NCI-H1105 (cell line): ENCODE measurements at regions not wholly inside any gene's neighbourhood (a gene's known extent, or its start where the extent isn't known, plus 50 kb on each side); places are given as distances from the start of the nearest gene placed in this dataset.
"Not testable (repeated sequence)": the region's sequence is repeated elsewhere in the genome, so short reads cannot be mapped to it uniquely, and the experiment has no call there.

Experiments
- DNase-seq: peaks from one replicate; lab custom pipeline; 2025; lab: John Stamatoyannopoulos, UW

- DNase-seq, result no peak
Measured at GRCh38 chr1:195200772-195201171, 1407.5 kb downstream of the KCNT2 start.

GRCh38 chr1:195197116-195197515 lies 1411.1 kb downstream of the KCNT2 start:
- DNase-seq, result no peak

GRCh38 chr1:195195423-195196057 lies 1412.7 kb downstream of the KCNT2 start:
- DNase-seq, result no peak

GRCh38 chr1:195193134-195193533 lies 1415.1 kb downstream of the KCNT2 start:
- DNase-seq, result no peak

GRCh38 chr1:195188821-195189220 lies 1419.4 kb downstream of the KCNT2 start:
- no peak for DNase-seq

- DNase-seq, result no peak
Measured at GRCh38 chr1:195186544-195186943, 1421.7 kb downstream of the KCNT2 start.

- DNase-seq, result peak; percentile 43
Measured at GRCh38 chr1:195185736-195186135, 1422.5 kb downstream of the KCNT2 start.

GRCh38 chr1:195185321-195185720 lies 1422.9 kb downstream of the KCNT2 start:
- no peak for DNase-seq

- DNase-seq, result no peak
Measured at GRCh38 chr1:195173753-195174152, 1434.5 kb downstream of the KCNT2 start.

GRCh38 chr1:195159795-195160194 lies 1448.4 kb downstream of the KCNT2 start:
- not testable (repeated sequence) for DNase-seq

GRCh38 chr1:195158091-195158490 lies 1450.1 kb downstream of the KCNT2 start:
- no peak for DNase-seq

GRCh38 chr1:195153107-195153506 lies 1455.1 kb downstream of the KCNT2 start:
- no peak for DNase-seq

- DNase-seq, result no peak
Measured at GRCh38 chr1:195150768-195151167, 1457.5 kb downstream of the KCNT2 start.

GRCh38 chr1:195141294-195141693 lies 1466.9 kb downstream of the KCNT2 start:
- DNase-seq, result no peak

GRCh38 chr1:195130598-195130997 lies 1477.6 kb downstream of the KCNT2 start:
- DNase-seq, result no peak

GRCh38 chr1:195122497-195122896 lies 1485.7 kb downstream of the KCNT2 start:
- DNase-seq, result no peak

- no peak for DNase-seq
Measured at GRCh38 chr1:195113471-195113870, 1494.8 kb downstream of the KCNT2 start.

- DNase-seq, result no peak
Measured at GRCh38 chr1:195105773-195106172, 1502.5 kb downstream of the KCNT2 start.

GRCh38 chr1:195105281-195105680 lies 1503.0 kb downstream of the KCNT2 start:
- DNase-seq, result no peak

GRCh38 chr1:195097316-195097715 lies 1510.9 kb downstream of the KCNT2 start:
- DNase-seq, result no peak

GRCh38 chr1:195096051-195096521 lies 1512.2 kb downstream of the KCNT2 start:
- no peak for DNase-seq

- no peak for DNase-seq
Measured at GRCh38 chr1:195085196-195085595, 1523.0 kb downstream of the KCNT2 start.

GRCh38 chr1:195082183-195082582 lies 1526.1 kb downstream of the KCNT2 start:
- no peak for DNase-seq

GRCh38 chr1:195076682-195077081 lies 1531.6 kb downstream of the KCNT2 start:
- no peak for DNase-seq
